KBM-7 (cell line): ENCODE measurements at regions not wholly inside any gene's neighbourhood (a gene's known extent, or its start where the extent isn't known, plus 50 kb on each side); places are given as distances from the start of the nearest gene placed in this dataset.
A peak's percentile ranks its signal among the peaks of the same experiment; 100 is the strongest.

Source experiments
- DNase-seq: peaks from one replicate; pipeline ENCODE4 v3.0.0-alpha.2; 2015
- in situ Hi-C: fragments of 300-500 bp; cut with MboI; formaldehyde crosslinking; loops from 2 replicates; pipeline ENCODE4 v1.14.3; 2020; ENCODE audit warnings: low sequenced_read_pairs, low pct_unique_long_range_greater_than_20kb, mixed read lengths

DNA sequence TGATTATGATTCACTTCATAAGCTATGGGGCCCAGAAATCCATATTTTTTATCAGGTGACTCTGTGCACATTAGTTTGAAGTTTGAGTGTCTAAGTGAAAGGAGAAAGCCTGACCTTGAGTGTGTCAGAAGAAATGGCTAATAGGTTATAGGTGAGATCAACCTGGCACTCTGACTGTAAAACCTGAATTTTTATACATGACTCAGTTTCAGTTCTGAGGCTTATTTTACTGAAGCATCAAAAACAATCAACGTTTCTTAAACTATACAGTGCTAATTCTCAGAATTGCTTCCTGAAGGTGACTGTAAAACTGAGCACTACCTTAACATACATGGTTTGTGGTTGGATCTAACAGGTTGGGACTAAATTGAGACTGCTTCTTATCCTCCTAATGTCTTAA lies 159.4 kb upstream of the AHR start:
- in situ Hi-C loops, result no loop called here
- DNase-seq, result no peak

DNA sequence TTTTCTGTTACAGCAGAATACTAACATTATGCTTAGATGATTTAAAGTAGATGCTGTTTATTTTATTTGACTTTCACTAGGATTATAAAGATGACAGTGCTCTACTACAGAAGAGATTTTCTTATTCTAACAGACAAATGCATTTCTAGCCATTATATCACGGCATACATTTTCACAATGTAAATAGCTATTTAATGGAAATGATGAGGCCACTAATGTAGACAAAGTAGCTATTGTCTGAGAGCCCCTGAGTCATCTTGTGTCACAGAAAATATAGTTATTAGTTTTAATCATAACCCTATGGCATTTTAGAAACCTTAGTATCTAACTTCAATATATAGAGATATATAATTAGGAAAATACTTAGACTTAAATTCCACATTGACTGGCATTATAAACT lies 158.0 kb upstream of the AHR start:
- in situ Hi-C loops, result no loop called here
- no peak for DNase-seq

DNA sequence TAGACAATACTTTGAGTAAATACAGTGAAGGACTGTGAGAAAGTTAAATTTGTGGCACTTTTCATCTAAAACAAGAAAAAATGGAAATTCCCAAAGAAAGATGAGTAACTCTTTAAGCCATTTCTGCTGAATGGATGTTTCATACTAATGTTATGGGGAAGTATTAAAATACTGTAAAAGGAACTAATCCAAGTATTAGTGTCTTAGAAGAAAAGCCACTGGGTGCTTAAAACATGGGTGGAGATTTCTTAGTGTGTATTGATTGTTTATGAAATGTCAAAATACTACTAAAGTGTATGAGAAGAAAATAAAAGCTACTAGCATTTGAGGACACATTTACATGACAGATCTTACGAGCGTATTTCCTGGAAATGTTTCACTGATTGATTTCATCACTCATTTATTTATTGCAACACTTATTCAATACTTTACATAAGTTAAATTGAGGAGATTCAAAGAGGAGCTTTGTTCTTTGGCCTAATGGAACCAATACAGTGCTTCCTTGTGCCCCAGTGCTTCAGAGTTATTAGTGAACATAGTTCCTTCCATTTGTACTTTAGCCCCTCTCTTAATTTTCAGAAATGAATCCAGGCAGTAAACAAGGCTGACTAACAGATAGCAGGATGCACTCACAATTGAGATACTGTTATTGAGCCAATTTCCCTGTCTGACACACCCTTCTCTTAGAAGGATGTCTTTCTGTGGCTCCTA lies 155.5 kb upstream of the AHR start:
- in situ Hi-C loops, result no loop called here
- DNase-seq, result no peak

DNA sequence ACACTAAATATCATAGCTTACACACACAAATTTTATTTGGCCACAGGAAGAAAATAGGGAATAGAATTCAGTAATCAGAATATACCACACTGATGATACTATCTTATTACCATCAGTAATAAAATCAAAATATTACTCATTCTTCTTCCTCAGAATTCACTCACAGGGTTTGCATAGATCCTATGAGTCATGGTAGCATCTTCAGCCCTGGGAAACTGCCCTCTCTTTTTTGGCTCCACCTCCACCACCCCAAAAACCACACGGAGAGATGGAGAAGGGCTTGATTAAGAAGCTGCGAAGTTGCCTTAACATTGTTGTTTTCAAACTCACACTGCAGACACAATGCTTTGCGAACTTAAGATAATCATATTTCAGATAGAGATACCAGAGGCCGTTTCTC lies 154.1 kb upstream of the AHR start:
- no peak for DNase-seq
- in situ Hi-C loops, result no loop called here

DNA sequence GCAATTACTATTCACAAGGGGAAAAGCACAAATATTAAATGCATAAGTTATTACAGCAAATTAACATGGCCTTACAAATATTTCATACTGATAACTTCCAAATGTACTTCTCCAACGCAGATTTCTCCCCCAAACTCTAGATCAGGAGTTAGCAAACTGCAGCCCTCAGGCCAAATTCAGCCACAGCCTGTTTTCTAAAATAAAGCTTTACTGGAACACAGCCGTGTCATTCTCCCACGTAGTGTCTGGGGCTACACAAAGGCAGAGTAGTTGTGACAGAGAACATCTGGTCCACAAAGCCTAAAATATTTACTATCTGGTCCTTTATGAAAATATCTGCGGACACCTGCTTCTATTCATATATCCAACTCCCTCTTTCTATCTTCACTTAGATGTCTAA lies 151.8 kb upstream of the AHR start:
- in situ Hi-C loops, result no loop called here
- no peak for DNase-seq

DNA sequence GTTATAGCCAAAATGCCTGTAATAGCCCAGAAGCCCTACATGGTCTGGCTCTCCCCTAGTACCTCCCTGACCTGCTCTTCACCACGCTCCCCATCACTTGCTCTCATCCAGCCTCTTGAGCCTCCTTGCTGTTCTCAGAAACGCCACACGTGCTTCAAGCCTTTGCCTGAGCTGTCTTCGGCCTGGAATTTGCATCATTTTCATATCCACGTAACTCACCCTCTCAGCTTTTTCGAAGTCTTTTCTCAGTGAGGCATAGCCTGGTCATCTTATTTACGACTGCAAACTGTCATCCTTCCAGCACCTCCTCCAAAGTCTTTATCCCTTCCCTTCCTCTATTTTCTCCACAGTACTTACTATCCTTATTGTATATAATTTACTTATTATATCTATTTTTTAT lies 151.0 kb upstream of the AHR start:
- in situ Hi-C loops, result no loop called here

DNA sequence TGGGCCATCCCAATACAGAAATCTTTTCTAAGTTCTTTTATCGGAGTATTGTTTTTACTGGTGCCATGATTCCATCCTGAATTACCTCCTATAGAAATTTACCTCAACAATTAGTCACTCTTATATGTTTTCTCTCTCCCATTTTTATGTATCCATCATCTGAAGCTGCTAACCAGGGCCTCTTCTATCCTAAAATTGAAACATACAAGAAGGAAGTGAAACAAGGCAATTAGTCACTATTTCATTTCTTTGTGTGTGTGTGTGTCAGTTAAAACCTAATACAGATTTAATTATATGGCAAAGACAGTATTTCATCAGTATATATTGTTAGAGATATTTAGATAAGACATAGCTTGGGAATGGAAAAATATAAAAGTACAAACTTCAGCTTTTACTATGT lies 148.4 kb upstream of the AHR start:
- in situ Hi-C loops, result no loop called here
- DNase-seq, result no peak

More for the DNA sequence above, 151.0 kb upstream of the AHR start:
- no peak for DNase-seq

DNA sequence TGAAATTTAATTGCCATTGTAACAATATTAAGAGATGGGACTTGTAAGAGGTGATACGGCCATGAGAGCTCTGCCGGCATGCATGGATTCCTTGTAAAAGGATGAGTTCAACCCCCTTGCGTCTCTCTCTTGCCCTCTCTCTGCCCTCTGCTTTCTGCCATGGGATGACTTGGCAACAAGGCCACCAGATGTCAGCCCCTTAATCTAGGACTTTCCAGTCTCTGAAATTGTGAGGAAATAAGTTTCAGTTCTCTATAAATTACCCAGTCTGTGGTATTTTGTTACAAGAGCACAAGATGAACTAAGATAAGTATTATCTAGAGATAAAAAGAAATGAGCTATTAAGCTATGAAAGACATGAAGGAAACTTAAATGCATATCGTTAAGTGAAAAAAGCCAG lies 145.7 kb upstream of the AHR start:
- DNase-seq, result peak; percentile 27
- in situ Hi-C loops, result no loop called here

DNA sequence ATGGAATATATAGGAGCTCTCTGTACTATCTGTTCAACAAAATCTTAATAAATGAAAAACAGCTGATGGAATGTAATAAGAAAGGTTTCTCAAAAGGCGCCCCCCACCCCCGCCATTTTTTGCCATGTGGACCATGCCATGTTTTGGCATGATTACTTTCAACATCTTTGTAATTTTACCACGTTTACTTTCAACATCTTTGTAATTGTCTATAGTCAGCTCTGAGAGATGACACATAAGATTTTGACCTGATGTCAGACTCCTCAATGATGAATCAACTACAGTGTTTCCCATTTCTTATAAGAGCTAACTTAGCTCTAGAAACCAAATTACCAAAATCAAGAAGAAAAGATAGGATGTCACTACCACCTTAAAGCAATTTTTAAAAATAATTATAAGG lies 144.9 kb upstream of the AHR start:
- DNase-seq, result no peak
- in situ Hi-C loops, result no loop called here

DNA sequence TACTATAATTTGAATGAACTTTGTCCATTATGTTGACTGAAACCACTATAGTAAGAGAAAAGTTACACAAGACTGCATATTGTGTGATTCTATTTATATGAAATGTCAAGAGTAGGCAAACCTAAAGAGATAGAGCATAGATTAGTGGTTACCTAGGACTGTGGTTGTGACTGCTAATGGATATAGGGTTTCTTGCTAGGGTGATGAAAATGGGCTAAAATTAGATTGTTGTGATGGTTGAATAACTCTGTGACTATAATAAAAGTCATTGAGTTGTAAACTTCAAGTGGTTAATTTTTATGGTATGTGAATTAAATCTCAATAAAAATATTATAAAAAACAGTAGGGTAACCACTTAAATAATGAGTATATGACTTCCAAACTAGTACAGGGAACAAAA lies 142.9 kb upstream of the AHR start:
- in situ Hi-C loops, result no loop called here
- no peak for DNase-seq

DNA sequence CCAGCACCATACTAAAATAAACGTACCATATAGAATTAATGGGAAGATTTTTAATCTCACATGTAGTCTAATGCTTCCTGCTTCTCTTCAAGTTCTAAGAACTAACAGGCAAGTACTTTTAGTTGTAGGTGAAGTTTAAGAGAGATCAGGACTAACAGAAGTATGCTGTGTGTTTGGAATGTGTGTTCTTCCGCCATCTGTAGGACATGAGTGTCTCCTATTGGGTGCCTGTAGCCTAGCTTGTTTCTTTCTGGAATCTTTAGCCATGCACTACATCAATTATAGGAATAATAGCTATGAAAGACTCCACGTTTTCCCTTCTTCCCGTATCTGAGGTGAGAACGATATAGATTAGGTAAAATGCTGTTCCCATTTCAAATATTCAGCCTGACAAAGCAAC lies 140.2 kb upstream of the AHR start:
- DNase-seq, result no peak
- in situ Hi-C loops, result no loop called here

DNA sequence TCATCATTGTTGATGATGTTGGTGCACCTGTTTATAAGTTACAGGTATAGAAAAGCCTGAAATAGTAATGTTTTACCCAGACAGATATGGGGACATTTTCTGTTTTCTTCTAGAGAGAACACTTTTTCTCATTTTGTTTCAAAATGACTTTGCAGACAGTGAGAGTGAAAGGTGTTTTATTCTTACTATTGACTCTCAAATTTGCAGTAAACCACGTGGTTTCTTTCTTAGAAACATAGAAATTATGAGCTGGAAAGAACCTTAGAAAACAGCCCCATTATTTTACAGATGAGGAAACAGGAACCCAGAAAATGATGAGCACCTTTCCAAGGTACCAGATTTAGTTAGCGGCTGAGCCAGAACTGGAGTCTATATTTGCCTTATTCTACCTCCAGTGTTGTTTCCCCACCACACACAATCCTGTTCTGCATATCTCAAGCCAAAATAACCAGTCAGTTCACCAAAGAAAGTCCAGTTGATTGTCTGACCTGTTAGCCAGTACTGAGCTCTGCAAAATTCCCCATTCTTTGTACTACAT lies 138.9 kb upstream of the AHR start:
- in situ Hi-C loops, result no loop called here
- DNase-seq, result no peak

DNA sequence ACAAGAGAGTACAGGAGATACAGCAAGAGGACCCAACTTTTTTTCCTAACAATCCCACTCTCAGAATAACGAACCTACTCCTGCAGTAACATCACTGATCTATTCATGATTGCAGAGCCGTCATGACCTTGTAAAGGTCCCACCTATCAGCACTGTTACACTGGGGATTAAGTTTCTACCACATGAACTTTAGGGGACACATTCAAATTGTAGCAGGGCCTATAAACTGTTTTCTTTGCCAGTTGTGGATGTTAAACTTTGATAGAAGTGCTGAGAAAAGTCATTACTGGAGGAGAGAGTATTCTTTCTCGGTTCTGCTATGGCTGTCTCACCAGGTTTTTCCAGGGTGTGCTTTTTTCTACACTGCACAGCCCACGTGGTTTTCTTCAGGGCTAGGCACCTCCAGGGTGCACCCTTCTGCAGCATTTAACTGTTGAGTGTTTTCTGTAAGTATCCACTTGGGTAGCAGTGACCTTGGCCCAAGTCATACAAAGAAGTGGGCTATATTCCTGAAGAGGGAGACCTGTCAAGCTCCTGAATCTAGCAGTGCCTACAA lies 131.6 kb upstream of the AHR start:
- DNase-seq, result no peak
- in situ Hi-C loops, result no loop called here

DNA sequence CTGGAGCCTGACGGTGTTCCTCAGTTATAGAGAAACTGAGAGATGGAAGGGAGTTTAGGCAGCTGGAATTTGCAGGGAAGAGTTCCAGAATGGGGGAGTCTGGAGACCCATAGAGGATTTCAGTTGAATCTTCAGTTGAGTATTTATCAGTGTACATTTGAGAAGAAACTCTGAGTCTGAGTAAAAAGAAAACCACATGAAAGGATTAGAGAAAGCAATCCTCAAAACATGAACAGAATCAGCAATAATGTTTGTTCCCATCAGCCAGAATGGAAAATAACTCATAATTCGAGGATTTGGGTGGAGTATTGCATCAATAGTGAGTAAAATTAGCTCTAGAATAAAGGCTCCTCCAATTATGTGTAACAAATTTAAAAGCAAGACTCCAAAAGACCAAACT lies 130.0 kb upstream of the AHR start:
- in situ Hi-C loops, result no loop called here
- DNase-seq, result no peak

DNA sequence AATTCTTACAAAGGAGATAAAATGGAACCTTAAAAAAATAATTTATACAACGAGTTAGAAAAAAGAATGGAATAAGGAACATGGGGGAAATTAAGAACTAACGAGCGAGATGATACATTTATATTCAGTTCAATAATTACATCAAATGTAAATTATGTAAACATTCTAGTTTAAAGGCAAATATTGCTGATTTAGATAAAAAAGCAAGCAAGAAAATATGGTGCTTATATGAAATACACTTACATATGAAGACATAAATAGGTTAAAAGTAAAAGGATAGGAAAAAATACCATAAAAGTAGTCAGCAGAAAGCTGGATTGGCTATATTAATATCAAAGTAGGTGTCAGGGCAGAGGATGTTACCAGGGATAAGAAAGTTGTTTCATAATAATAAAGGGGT lies 127.0 kb upstream of the AHR start:
- DNase-seq, result no peak
- in situ Hi-C loops, result no loop called here

DNA sequence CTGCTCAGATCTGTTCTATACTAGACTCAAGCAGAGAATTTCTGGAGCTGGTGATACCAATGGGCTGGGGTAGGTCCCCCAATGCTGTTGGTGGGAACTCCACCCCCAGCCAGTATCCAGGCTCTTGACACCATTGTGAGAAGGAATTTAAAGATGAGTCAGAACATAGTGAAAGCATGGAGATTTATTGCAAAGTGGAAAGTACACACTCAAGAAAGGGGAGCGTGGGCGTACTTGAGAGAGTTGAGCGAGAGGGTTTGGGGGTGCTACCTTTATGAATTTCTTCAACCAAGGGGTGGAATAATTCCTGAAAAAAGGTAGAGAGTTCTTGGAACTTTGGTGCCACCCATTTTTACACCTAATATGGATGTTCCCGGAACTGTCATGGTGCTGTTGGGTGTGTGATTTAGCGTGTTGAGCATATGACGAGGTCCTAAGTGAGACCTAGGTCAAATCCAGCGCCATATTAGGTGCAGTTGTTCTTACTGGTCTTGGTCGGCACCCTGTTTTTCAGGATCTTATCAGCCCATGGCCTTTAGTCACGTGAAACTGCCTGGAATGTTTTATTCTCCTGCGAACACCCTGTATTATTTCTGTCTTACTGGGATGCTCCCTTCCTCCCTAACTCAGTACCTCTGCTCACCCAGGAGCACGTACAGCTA lies 122.0 kb upstream of the AHR start:
- in situ Hi-C loops, result no loop called here
- DNase-seq, result no peak

DNA sequence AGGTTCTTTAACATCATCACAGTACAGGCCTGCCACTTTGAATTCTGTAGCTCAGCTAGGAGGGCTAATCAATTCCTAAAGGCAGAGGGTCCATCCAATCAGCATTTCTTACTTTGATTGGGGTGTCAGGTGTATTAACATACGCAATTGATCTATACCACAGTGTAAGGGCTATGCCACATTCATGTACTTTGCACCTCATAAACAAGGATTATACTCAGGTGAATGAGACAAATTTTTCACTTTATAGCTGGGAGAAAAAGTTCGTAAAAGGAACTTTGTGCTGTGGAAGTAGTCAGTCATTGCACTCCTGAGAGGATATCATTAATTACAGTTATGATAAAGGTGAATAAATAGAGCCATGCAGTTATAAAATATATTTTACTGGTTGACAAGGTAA lies 119.9 kb upstream of the AHR start:
- in situ Hi-C loops, result no loop called here
- no peak for DNase-seq

DNA sequence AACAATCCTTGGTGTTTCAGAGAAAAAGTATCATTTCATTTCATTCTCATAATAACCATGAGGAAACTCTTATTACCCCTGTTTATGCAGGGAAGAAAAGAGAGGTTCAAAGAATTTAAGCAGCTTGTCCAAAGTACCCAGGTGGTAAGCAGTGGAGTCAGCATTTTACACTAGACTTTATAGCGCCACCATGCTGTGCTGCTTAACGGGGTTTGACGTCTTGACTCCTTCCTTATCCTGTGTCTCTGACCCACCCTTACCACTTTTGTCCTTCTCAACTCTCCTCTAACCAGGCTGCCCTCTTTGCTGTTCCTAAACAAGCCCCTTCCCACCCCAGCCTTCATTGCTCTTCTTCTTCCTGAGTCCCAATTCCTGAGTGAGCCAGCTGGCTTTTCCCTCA lies 117.0 kb upstream of the AHR start:
- in situ Hi-C loops, result no loop called here

DNA sequence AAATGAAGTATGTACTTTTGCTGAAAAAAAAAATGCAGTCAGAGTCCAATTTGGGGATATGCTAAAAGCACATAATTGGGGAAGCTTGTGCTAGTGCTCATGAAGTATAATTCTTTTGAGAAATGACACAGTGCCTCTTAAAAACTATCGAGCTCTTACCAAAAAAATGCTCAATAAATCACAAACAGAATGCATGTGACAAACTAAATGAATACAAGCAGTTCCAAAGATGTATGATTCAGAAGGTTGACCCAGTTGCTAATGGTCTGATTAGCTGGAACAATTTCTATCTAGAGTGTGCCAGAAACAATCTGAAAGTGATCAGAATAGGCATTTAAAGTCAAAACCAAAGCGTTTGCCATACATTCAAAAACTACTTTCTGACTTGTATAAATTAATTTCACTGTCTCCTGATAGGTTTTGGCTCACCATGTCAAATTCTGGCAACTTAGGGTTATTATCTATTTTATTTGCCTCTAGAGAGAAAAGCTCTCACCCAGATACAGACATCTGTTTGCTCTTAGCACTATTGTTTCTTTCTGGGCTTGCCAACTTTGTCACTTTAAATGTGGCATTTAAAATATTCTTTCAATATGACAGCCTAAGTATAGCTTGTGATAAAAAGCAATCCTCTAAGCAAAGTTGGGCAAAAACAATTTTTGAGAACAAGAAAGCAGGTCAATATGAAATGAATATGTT lies 114.7 kb upstream of the AHR start:
- in situ Hi-C loops, result no loop called here
- DNase-seq, result no peak

More for the DNA sequence above, 117.0 kb upstream of the AHR start:
- DNase-seq, result no peak
